ENCODE measurements at regions not wholly inside any gene's neighbourhood (a gene's known extent, or its start where the extent isn't known, plus 50 kb on each side); places are given as distances from the start of the nearest gene placed in this dataset.

GRCh38 chr2:226137201-226137811 is 662.3 kb downstream of the IRS1 start:
- Histone ChIP-seq H2AFZ (ENCODE audit: low read depth, low read length, severe bottlenecking) (no peak overlapping the region), H3K4me2 (ENCODE audit: low read depth, low read length, poor library complexity, severe bottlenecking) (no peak overlapping the region), H3K79me2 (ENCODE audit: insufficient read depth, low read length) (no peaks in the 10 kb centered on the region), H3K27ac (ENCODE audit: low read depth, low read length) (no peak overlapping the region), H4K20me1 (ENCODE audit: low read depth, low read length) (no peaks in the 10 kb centered on the region), H3K9me3 (ENCODE audit: insufficient read depth, low read length) (no peaks in the 10 kb centered on the region; the same call in 1 of the 2 replicates), H3K27me3 (ENCODE audit: low read length) (no peaks in the 10 kb centered on the region), H3K9me2 (replicated peaks; ENCODE audit: insufficient read depth, low read length) (no peaks in the 10 kb centered on the region), H3K9ac (ENCODE audit: low read length) (no peak overlapping the region), H3K36me3 (ENCODE audit: low read length) (no peaks in the 10 kb centered on the region), H3K4me3 (ENCODE audit: insufficient read depth, low read length, poor library complexity, severe bottlenecking) (no peak overlapping the region), H3F3A (ENCODE audit: insufficient read depth) (no peaks in the 10 kb centered on the region)
- TF ChIP-seq CTCF (IDR thresholded peaks at IDR 0.05; ENCODE audit: insufficient read depth, low read length, poor library complexity, severe bottlenecking) (no peak), EZH2phosphoT487 (conservative IDR thresholded peaks at IDR 0.05; ENCODE audit: low read length) (no peak)

- no peaks in the 10 kb centered on the region for H4K20me1 ChIP-seq (ENCODE audit: low read depth, low read length)
- no peaks in the 10 kb centered on the region for H3K79me2 ChIP-seq (ENCODE audit: insufficient read depth, low read length)
- H3K9me3 ChIP-seq (ENCODE audit: insufficient read depth, low read length): no peaks in the 10 kb centered on the region; the same call in 1 of the 2 replicates
- no peaks in the 10 kb centered on the region for H3K27me3 ChIP-seq (ENCODE audit: low read length)
- no peaks in the 10 kb centered on the region for H3K36me3 ChIP-seq (ENCODE audit: low read length)
- H3K4me2 ChIP-seq (ENCODE audit: low read depth, low read length, poor library complexity, severe bottlenecking): no peak overlapping the region
- no peaks in the 10 kb centered on the region for H3K9me2 ChIP-seq (replicated peaks; ENCODE audit: insufficient read depth, low read length)
- no peak overlapping the region for H3K27ac ChIP-seq (ENCODE audit: low read depth, low read length)
- TF ChIP-seq EZH2phosphoT487 (conservative IDR thresholded peaks at IDR 0.05; ENCODE audit: low read length) (no peak), CTCF (IDR thresholded peaks at IDR 0.05; ENCODE audit: insufficient read depth, low read length, poor library complexity, severe bottlenecking) (no peak)
- H3K9ac ChIP-seq (ENCODE audit: low read length): no peak overlapping the region
- no peak overlapping the region for H3K4me3 ChIP-seq (ENCODE audit: insufficient read depth, low read length, poor library complexity, severe bottlenecking)
- no peaks in the 10 kb centered on the region for H3F3A ChIP-seq (ENCODE audit: insufficient read depth)
- no peak overlapping the region for H2AFZ ChIP-seq (ENCODE audit: low read depth, low read length, severe bottlenecking)
Measured at GRCh38 chr2:226136739-226137138, 662.9 kb downstream of the IRS1 start.

GRCh38 chr2:226135861-226136548 is 663.6 kb downstream of the IRS1 start:
- no peak overlapping the region for H3K9ac ChIP-seq (ENCODE audit: low read length)
- no peaks in the 10 kb centered on the region; the same call in 1 of the 2 replicates for H3K9me3 ChIP-seq (ENCODE audit: insufficient read depth, low read length)
- no peak overlapping the region for H3K4me2 ChIP-seq (ENCODE audit: low read depth, low read length, poor library complexity, severe bottlenecking)
- no peaks in the 10 kb centered on the region for H3F3A ChIP-seq (ENCODE audit: insufficient read depth)
- H3K36me3 ChIP-seq (ENCODE audit: low read length): no peaks in the 10 kb centered on the region
- H3K27ac ChIP-seq (ENCODE audit: low read depth, low read length): no peak overlapping the region
- no peak overlapping the region for H3K4me3 ChIP-seq (ENCODE audit: insufficient read depth, low read length, poor library complexity, severe bottlenecking)
- no peak overlapping the region for H2AFZ ChIP-seq (ENCODE audit: low read depth, low read length, severe bottlenecking)
- H3K79me2 ChIP-seq (ENCODE audit: insufficient read depth, low read length): no peaks in the 10 kb centered on the region
- H4K20me1 ChIP-seq (ENCODE audit: low read depth, low read length): no peaks in the 10 kb centered on the region
- TF ChIP-seq CTCF (IDR thresholded peaks at IDR 0.05; ENCODE audit: insufficient read depth, low read length, poor library complexity, severe bottlenecking) (no peak), EZH2phosphoT487 (conservative IDR thresholded peaks at IDR 0.05; ENCODE audit: low read length) (no peak)
- no peaks in the 10 kb centered on the region for H3K9me2 ChIP-seq (replicated peaks; ENCODE audit: insufficient read depth, low read length)
- H3K27me3 ChIP-seq (ENCODE audit: low read length): no peaks in the 10 kb centered on the region
